AG10803 (cell line): ENCODE measurements at regions not wholly inside any gene's neighbourhood (a gene's known extent, or its start where the extent isn't known, plus 50 kb on each side); places are given as distances from the start of the nearest gene placed in this dataset.

ENCODE experiments used
- DNase-seq: peaks from one replicate; pipeline ENCODE4 v3.0.0; 2010; ENCODE audit warnings: low read depth
- H3K4me3 ChIP-seq: 2 replicates; pipeline ENCODE4 v1.5.1; 2011; ENCODE audit warnings: mild to moderate bottlenecking, low read length, control low read depth
- TF ChIP-seq, protein P1 (sequence below): conservative IDR thresholded peaks from 2 replicates; pipeline ENCODE4 v1.5.1; 2011; ENCODE audit warnings: mild to moderate bottlenecking, low read length, control low read depth, inconsistent platforms

DNA sequence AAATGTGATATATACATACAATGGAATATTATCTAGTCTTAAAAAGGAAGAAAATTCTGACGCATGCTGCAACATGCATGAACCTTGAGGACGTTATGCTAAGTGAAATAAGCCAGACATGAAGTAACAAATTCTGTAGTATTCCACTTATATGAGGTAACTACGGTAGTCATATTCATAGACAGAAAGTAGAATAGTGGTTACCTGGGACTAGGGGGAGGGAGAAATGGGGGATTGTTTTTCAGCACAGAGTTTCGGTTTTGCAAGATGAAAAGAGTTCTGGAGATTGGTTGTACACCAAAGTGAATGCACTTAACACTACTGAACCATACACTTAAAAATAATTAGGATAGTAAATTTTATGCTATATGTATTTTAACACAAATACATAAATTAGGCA, 192.3 kb upstream of the FOXN2 start:
- H3K4me3 ChIP-seq: no peak overlapping the region
- DNase-seq: no peak
- TF ChIP-seq, protein P1, sequence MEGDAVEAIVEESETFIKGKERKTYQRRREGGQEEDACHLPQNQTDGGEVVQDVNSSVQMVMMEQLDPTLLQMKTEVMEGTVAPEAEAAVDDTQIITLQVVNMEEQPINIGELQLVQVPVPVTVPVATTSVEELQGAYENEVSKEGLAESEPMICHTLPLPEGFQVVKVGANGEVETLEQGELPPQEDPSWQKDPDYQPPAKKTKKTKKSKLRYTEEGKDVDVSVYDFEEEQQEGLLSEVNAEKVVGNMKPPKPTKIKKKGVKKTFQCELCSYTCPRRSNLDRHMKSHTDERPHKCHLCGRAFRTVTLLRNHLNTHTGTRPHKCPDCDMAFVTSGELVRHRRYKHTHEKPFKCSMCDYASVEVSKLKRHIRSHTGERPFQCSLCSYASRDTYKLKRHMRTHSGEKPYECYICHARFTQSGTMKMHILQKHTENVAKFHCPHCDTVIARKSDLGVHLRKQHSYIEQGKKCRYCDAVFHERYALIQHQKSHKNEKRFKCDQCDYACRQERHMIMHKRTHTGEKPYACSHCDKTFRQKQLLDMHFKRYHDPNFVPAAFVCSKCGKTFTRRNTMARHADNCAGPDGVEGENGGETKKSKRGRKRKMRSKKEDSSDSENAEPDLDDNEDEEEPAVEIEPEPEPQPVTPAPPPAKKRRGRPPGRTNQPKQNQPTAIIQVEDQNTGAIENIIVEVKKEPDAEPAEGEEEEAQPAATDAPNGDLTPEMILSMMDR: no peak

GRCh38 chr2:48124592-48124991, 189.9 kb upstream of the FOXN2 start:
- DNase-seq: no peak
- TF ChIP-seq, protein P1: no peak

DNA sequence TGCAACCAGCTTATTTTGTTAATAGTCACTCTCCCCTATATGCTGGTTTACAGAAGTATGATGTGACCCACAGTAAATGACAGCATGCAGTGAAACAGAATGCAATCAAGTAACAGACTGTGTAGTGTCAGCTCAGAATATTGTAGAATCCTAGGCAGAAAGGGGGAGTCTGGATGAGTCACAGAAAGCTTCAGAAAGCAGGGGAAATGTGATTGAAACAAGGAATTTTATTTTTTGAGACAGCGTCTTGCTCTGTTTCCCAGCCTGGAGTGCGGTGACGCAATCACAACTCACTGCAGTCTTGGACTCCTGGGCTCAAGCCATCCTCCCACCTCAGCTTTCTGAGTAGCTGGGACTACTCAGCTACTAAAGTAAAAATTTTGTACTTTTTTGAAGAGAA, 188.3 kb upstream of the FOXN2 start:
- H3K4me3 ChIP-seq: no peak overlapping the region
- TF ChIP-seq, protein P1: no peak
- DNase-seq: peak; percentile 60

More at GRCh38 chr2:48124592-48124991, 189.9 kb upstream of the FOXN2 start:
- no peak overlapping the region for H3K4me3 ChIP-seq

GRCh38 chr2:48127612-48128191, 186.8 kb upstream of the FOXN2 start:
- no peak overlapping the region for H3K4me3 ChIP-seq
- DNase-seq: no peak
- TF ChIP-seq, protein P1: no peak

DNA sequence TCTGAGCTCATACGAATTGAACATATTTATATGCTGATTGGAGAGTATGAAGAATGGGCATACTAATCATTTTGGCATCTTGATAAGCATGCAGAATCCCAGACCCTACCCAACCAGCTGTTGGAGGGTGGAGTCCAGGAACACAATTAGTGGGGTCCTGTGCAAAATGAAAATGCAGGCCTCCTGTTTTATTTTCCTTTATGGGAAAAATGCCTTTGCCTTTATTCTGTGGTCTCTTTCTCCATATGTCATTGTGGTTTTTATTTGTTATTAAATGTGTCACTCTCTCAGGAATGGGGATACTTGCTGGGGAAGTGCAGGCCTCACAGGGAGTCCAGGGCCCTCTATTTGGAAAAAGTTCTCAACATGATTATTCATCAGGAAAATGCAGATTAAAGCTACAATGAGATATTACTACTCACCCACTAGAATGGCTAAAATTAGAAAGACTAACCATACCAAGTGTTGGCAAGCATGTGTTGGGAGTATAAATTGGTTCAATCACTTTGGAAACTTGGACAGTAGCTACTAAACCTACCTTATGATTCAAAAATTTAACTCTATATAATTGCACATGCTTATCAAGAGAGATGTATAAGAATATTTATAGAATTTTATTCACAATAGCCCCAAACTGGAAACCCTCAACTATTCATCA, 185.1 kb upstream of the FOXN2 start:
- TF ChIP-seq, protein P1: no peak
- H3K4me3 ChIP-seq: no peak overlapping the region
- peak; percentile 28 for DNase-seq

GRCh38 chr2:48131539-48132270, 182.8 kb upstream of the FOXN2 start:
- TF ChIP-seq, protein P1: no peak
- DNase-seq: peak; percentile 74
- H3K4me3 ChIP-seq: no peak overlapping the region

GRCh38 chr2:48132271-48132625, 182.2 kb upstream of the FOXN2 start:
- H3K4me3 ChIP-seq: no peak overlapping the region
- TF ChIP-seq, protein P1: no peak
- no peak for DNase-seq
